ENCODE measurements at regions not wholly inside any gene's neighbourhood (a gene's known extent, or its start where the extent isn't known, plus 50 kb on each side); places are given as distances from the start of the nearest gene placed in this dataset.

DNA sequence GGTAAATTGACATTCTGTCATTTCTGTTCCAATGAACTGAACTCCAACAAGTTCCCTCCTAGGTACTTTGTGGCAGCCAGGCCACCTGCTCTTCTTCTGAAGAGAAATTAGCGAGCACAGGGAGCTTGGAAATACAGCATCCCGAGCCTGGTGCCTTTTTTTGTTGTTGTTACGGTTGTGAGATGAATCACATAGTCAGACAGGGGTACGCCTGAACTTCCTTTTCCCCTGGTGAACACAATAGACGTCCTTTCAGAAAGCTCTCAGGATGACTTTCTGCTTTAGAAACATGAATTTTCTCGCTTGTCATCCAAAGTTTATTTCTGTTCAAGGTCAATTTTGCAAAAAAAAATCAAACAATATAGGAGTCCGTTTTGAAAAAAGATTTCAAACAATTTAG lies 53.9 kb upstream of the XYLT1 start:
- no peaks in the 10 kb centered on the region for H3K9me3 ChIP-seq
- H3K4me1 ChIP-seq: no peaks in the 10 kb centered on the region
- no peak overlapping the region for H3K4me3 ChIP-seq
- no peak overlapping the region for H3K27ac ChIP-seq
- intact Hi-C loops (cut with DNase I; ENCODE audit: low total_unique reads): no loop called here
- TF ChIP-seq, protein P1, sequence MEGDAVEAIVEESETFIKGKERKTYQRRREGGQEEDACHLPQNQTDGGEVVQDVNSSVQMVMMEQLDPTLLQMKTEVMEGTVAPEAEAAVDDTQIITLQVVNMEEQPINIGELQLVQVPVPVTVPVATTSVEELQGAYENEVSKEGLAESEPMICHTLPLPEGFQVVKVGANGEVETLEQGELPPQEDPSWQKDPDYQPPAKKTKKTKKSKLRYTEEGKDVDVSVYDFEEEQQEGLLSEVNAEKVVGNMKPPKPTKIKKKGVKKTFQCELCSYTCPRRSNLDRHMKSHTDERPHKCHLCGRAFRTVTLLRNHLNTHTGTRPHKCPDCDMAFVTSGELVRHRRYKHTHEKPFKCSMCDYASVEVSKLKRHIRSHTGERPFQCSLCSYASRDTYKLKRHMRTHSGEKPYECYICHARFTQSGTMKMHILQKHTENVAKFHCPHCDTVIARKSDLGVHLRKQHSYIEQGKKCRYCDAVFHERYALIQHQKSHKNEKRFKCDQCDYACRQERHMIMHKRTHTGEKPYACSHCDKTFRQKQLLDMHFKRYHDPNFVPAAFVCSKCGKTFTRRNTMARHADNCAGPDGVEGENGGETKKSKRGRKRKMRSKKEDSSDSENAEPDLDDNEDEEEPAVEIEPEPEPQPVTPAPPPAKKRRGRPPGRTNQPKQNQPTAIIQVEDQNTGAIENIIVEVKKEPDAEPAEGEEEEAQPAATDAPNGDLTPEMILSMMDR (IDR thresholded peaks at IDR 0.05): no peak
- TF ChIP-seq POLR2A (IDR thresholded peaks at IDR 0.05) (no peak), POLR2AphosphoS5 (IDR thresholded peaks at IDR 0.05) (no peak)
- DNase-seq (ENCODE audit: low spot score in 2 of 2): no peak
- H3K36me3 ChIP-seq: no peaks in the 10 kb centered on the region
- peaks cover 0 to 3% of the 10 kb centered on the region in 2 donors for H3K27me3 ChIP-seq

DNA sequence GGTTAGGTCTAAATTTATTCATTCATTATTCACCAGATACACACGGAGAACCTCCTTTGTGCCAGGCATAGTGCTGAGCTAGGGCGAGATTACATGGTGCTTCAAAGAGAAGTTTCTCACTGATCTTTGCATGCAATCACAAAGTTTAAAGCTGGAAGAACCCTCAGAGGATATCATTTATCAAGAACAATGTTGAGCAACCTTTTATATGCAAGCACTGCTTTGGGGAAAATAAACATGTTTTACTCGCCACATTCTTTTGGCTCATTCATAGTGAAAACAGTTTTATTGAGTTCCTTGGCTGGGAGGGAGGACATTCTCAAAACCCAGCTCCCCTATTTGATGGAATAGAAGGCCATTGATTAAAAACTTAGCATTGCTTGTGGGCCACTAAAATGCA lies 49.8 kb upstream of the XYLT1 start:
- no peak for DNase-seq (ENCODE audit: low spot score in 2 of 2)
- no peaks in the 10 kb centered on the region for H3K4me1 ChIP-seq
- no peak overlapping the region for H3K27ac ChIP-seq
- peaks cover 0 to 3% of the 10 kb centered on the region in 2 donors for H3K27me3 ChIP-seq
- no peaks in the 10 kb centered on the region for H3K36me3 ChIP-seq
- intact Hi-C loops (cut with DNase I; ENCODE audit: low total_unique reads): no loop called here
- TF ChIP-seq, protein P1 (IDR thresholded peaks at IDR 0.05): no peak
- TF ChIP-seq POLR2A (IDR thresholded peaks at IDR 0.05) (no peak), POLR2AphosphoS5 (IDR thresholded peaks at IDR 0.05) (no peak)
- H3K4me3 ChIP-seq: no peak overlapping the region
- no peaks in the 10 kb centered on the region for H3K9me3 ChIP-seq

Data from breast epithelium (tissue), 4 donors.